Nephron progenitor cell (in vitro differentiated cells): ENCODE measurements at regions not wholly inside any gene's neighbourhood (a gene's known extent, or its start where the extent isn't known, plus 50 kb on each side); places are given as distances from the start of the nearest gene placed in this dataset.

Source experiments
- DNase-seq: peaks from one replicate; pipeline ENCODE4 v3.0.0; 2021
- H3K27ac Mint-ChIP-seq: 2 replicates; pipeline ENCODE4 v1.8.0; 2021; ENCODE audit warnings: mild to moderate bottlenecking, moderate library complexity, mixed read lengths
- H3K27me3 Mint-ChIP-seq: 2 replicates; pipeline ENCODE4 v1.8.0; 2021; ENCODE audit warnings: mild to moderate bottlenecking, low read depth, mixed read lengths; ENCODE audit not compliant: poor library complexity
- H3K36me3 Mint-ChIP-seq: 2 replicates; pipeline ENCODE4 v1.8.0; 2021; ENCODE audit warnings: low read depth, mixed read lengths
- H3K4me1 Mint-ChIP-seq: 2 replicates; pipeline ENCODE4 v1.8.0; 2021; ENCODE audit warnings: mixed read lengths
- H3K4me3 Mint-ChIP-seq: 2 replicates; pipeline ENCODE4 v1.8.0; 2021; ENCODE audit warnings: mild to moderate bottlenecking, moderate library complexity, mixed read lengths
- H3K9me3 Mint-ChIP-seq: 2 replicates; pipeline ENCODE4 v1.8.0; 2021; ENCODE audit warnings: mild to moderate bottlenecking, moderate library complexity, mixed read lengths
- CTCF ChIP-seq: fragments of 200-600 bp; sonication (generic); IDR thresholded peaks from 2 replicates; pipeline ENCODE4 v1.5.0; 2021; ENCODE audit warnings: antibody characterized with exemption

- no peak for DNase-seq
- Mint-ChIP-seq H3K4me3 (no peak overlapping the region), H3K27me3 (peaks cover 7% of the 10 kb centered on the region), H3K27ac (no peak overlapping the region), H3K9me3 (peaks cover 30% of the 10 kb centered on the region), H3K4me1 (peaks cover 17% of the 10 kb centered on the region), H3K36me3 (no peaks in the 10 kb centered on the region)
- no peak for TF ChIP-seq CTCF
These were observed 81.8 kb upstream of the MAGEA4 start for GRCh38 chrX:151830911-151831310.

GRCh38 chrX:151852294-151852693, 60.4 kb upstream of the MAGEA4 start:
- no peak for TF ChIP-seq CTCF
- H3K27ac Mint-ChIP-seq, result no peak overlapping the region
- no peaks in the 10 kb centered on the region for H3K27me3 Mint-ChIP-seq
- no peak overlapping the region for H3K4me3 Mint-ChIP-seq
- DNase-seq, result no peak
- no peaks in the 10 kb centered on the region for H3K36me3 Mint-ChIP-seq
- H3K4me1 Mint-ChIP-seq, result peaks cover 10% of the 10 kb centered on the region
- H3K9me3 Mint-ChIP-seq, result peaks cover 36% of the 10 kb centered on the region

- no peak for DNase-seq
- Mint-ChIP-seq H3K4me3 (no peak overlapping the region), H3K27me3 (no peaks in the 10 kb centered on the region), H3K9me3 (peaks cover 25% of the 10 kb centered on the region), H3K4me1 (no peaks in the 10 kb centered on the region), H3K36me3 (no peaks in the 10 kb centered on the region), H3K27ac (no peak overlapping the region)
- TF ChIP-seq CTCF, result no peak
These were observed 57.8 kb upstream of the MAGEA4 start for GRCh38 chrX:151854726-151855495.

GRCh38 chrX:151859481-151859880, 53.2 kb upstream of the MAGEA4 start:
- Mint-ChIP-seq H3K27me3 (no peaks in the 10 kb centered on the region), H3K36me3 (no peaks in the 10 kb centered on the region), H3K4me1 (no peaks in the 10 kb centered on the region), H3K27ac (no peak overlapping the region), H3K4me3 (no peak overlapping the region), H3K9me3 (peaks cover 8% of the 10 kb centered on the region)
- DNase-seq, result no peak
- TF ChIP-seq CTCF, result no peak

- Mint-ChIP-seq H3K27me3 (no peaks in the 10 kb centered on the region), H3K9me3 (peaks cover 11% of the 10 kb centered on the region), H3K36me3 (no peaks in the 10 kb centered on the region), H3K4me1 (no peaks in the 10 kb centered on the region), H3K27ac (no peak overlapping the region), H3K4me3 (no peak overlapping the region)
- no peak for DNase-seq
- no peak for TF ChIP-seq CTCF
These were observed 51.9 kb upstream of the MAGEA4 start for GRCh38 chrX:151860827-151861226.
